GM23248 (cell line): ENCODE measurements at regions not wholly inside any gene's neighbourhood (a gene's known extent, or its start where the extent isn't known, plus 50 kb on each side); places are given as distances from the start of the nearest gene placed in this dataset.

Source experiments
- DNase-seq: peaks from one replicate; pipeline ENCODE4 v3.0.0-alpha.2; 2015
- H2AFZ ChIP-seq: fragments of 200-600 bp; sonication (generic); 2 replicates; pipeline ENCODE4 v1.6.1; 2016; ENCODE audit warnings: antibody characterized with exemption
- H3F3A ChIP-seq: fragments of 200-600 bp; sonication (generic); 2 replicates; pipeline ENCODE4 v1.6.1; 2016; ENCODE audit warnings: mild to moderate bottlenecking, antibody characterized with exemption, mixed run types; ENCODE audit not compliant: insufficient read depth
- H3K27ac ChIP-seq: fragments of 200-600 bp; sonication (generic); 2 replicates; pipeline ENCODE4 v1.5.1; 2016; ENCODE audit warnings: mild to moderate bottlenecking
- H3K27me3 ChIP-seq: fragments of 200-600 bp; sonication (generic); replicated peaks from 2 replicates; pipeline ENCODE4 v1.6.1; 2016; ENCODE audit warnings: mild to moderate bottlenecking; ENCODE audit not compliant: insufficient read depth
- H3K36me3 ChIP-seq: fragments of 200-600 bp; sonication (generic); 2 replicates; pipeline ENCODE4 v1.6.1; 2016; ENCODE audit warnings: low read depth, mild to moderate bottlenecking
- H3K4me1 ChIP-seq: fragments of 200-600 bp; sonication (generic); 2 replicates; pipeline ENCODE4 v1.6.1; 2016; ENCODE audit warnings: mild to moderate bottlenecking; ENCODE audit not compliant: insufficient read depth
- H3K4me2 ChIP-seq: fragments of 200-600 bp; sonication (generic); one replicate; pipeline ENCODE4 v1.6.1; 2016; ENCODE audit warnings: mild to moderate bottlenecking; ENCODE audit not compliant: unreplicated experiment
- H3K4me3 ChIP-seq: fragments of 200-600 bp; sonication (generic); 2 replicates; pipeline ENCODE4 v1.5.1; 2016; ENCODE audit warnings: mild to moderate bottlenecking
- H3K79me2 ChIP-seq: fragments of 200-600 bp; sonication (generic); 2 replicates; pipeline ENCODE4 v1.6.1; 2016; ENCODE audit warnings: mild to moderate bottlenecking; ENCODE audit not compliant: insufficient read depth
- H3K9ac ChIP-seq: fragments of 200-600 bp; sonication (generic); 2 replicates; pipeline ENCODE4 v1.6.1; 2016; ENCODE audit warnings: mild to moderate bottlenecking
- H3K9me2 ChIP-seq: fragments of 200-600 bp; sonication (generic); 2 replicates; pipeline ENCODE4 v1.6.1; 2016; ENCODE audit warnings: mixed run types, mild to moderate bottlenecking, moderate library complexity; ENCODE audit not compliant: insufficient read depth
- H3K9me3 ChIP-seq: fragments of 200-600 bp; sonication (generic); one replicate; pipeline ENCODE4 v1.6.1; 2017; ENCODE audit warnings: low read depth
- H4K20me1 ChIP-seq: fragments of 200-600 bp; sonication (generic); 2 replicates; pipeline ENCODE4 v1.6.0; 2016; ENCODE audit not compliant: insufficient read depth
- EZH2 ChIP-seq: fragments of 200-600 bp; sonication (generic); IDR thresholded peaks from 2 replicates; pipeline ENCODE4 v1.6.1; 2018; ENCODE audit warnings: antibody characterized with exemption, mild to moderate bottlenecking; ENCODE audit not compliant: insufficient read depth, poor library complexity, severe bottlenecking
- EZH2phosphoT487 ChIP-seq: fragments of 200-600 bp; sonication (generic); IDR thresholded peaks from 2 replicates; pipeline ENCODE4 v1.6.1; 2018; ENCODE audit warnings: antibody characterized with exemption, moderate library complexity, mild to moderate bottlenecking, low read depth; ENCODE audit not compliant: insufficient read depth
- WGBS, 2 experiments: methylation state at CpG; one replicate each; pipeline ENCODE4 v1.1.6; 2015 to 2017; ENCODE audit warnings: low lambda C conversion rate in 2 of 2, low coverage in 1 of 2; ENCODE audit errors: missing lambda C conversion rate in 2 of 2; 5-methylcytosine and 5-hydroxymethylcytosine counted together
- in situ Hi-C: fragments of 300-500 bp; cut with MboI; formaldehyde crosslinking; loops from 2 replicates; pipeline ENCODE4 v1.15.0; 2020

GRCh38 chr1:228875741-228876140 is 140.5 kb downstream of the RHOU start:
- no peaks in the 10 kb centered on the region for H3K36me3 ChIP-seq
- WGBS, 2 experiments: 64 to 68% methylated on average over 3 of the region's 3 CpGs
- in situ Hi-C loops: no loop called here
- no peak overlapping the region for H3K9ac ChIP-seq
- no peaks in the 10 kb centered on the region for H4K20me1 ChIP-seq
- no peaks in the 10 kb centered on the region for H3K9me3 ChIP-seq
- TF ChIP-seq EZH2 (no peak), EZH2phosphoT487 (no peak)
- no peaks in the 10 kb centered on the region for H3K79me2 ChIP-seq
- peaks cover 13% of the 10 kb centered on the region for H3K27me3 ChIP-seq
- no peak overlapping the region for H3K4me2 ChIP-seq
- H3K4me1 ChIP-seq: no peaks in the 10 kb centered on the region
- no peak overlapping the region for H2AFZ ChIP-seq
- no peak overlapping the region for H3K27ac ChIP-seq
- H3F3A ChIP-seq: no peaks in the 10 kb centered on the region
- H3K4me3 ChIP-seq: no peak overlapping the region
- H3K9me2 ChIP-seq: no peaks in the 10 kb centered on the region
- no peak for DNase-seq

GRCh38 chr1:228876187-228876586 is 140.9 kb downstream of the RHOU start:
- in situ Hi-C loops: no loop called here

GRCh38 chr1:228879164-228879563 is 143.9 kb downstream of the RHOU start:
- H3F3A ChIP-seq: no peaks in the 10 kb centered on the region
- peaks cover 21% of the 10 kb centered on the region for H3K27me3 ChIP-seq
- no peak overlapping the region for H3K4me3 ChIP-seq
- H3K9ac ChIP-seq: no peak overlapping the region
- H3K36me3 ChIP-seq: no peaks in the 10 kb centered on the region
- no peaks in the 10 kb centered on the region for H3K9me2 ChIP-seq
- no peak overlapping the region for H3K4me2 ChIP-seq
- no peak overlapping the region for H2AFZ ChIP-seq
- no peak for TF ChIP-seq EZH2
- no peak for TF ChIP-seq EZH2phosphoT487
- H3K4me1 ChIP-seq: no peaks in the 10 kb centered on the region
- no peak overlapping the region for H3K27ac ChIP-seq
- no peak for DNase-seq
- in situ Hi-C loops: no loop called here
- no peaks in the 10 kb centered on the region for H3K79me2 ChIP-seq
- 39 to 47% methylated on average over 2 of the region's 2 CpGs for WGBS, 2 experiments
- no peaks in the 10 kb centered on the region for H3K9me3 ChIP-seq
- no peaks in the 10 kb centered on the region for H4K20me1 ChIP-seq

More at GRCh38 chr1:228876187-228876586, 140.9 kb downstream of the RHOU start:
- Histone ChIP-seq H2AFZ (no peak overlapping the region), H3K9me2 (no peaks in the 10 kb centered on the region), H3K79me2 (no peaks in the 10 kb centered on the region), H3K36me3 (no peaks in the 10 kb centered on the region), H3F3A (no peaks in the 10 kb centered on the region), H3K27me3 (peaks cover 13% of the 10 kb centered on the region), H3K9me3 (no peaks in the 10 kb centered on the region), H3K4me3 (no peak overlapping the region), H3K27ac (no peak overlapping the region), H3K4me2 (no peak overlapping the region), H3K9ac (no peak overlapping the region), H3K4me1 (no peaks in the 10 kb centered on the region), H4K20me1 (no peaks in the 10 kb centered on the region)
- TF ChIP-seq EZH2 (no peak), EZH2phosphoT487 (no peak)
- no peak for DNase-seq
- 44 to 46% methylated on average over 4 of the region's 4 CpGs for WGBS, 2 experiments

- no peak overlapping the region for H2AFZ ChIP-seq
- WGBS, 2 experiments: 59 to 64% methylated on average over 4 of the region's 4 CpGs
- DNase-seq: no peak
These were observed 146.9 kb downstream of the RHOU start for GRCh38 chr1:228882041-228882770.

More at GRCh38 chr1:228882041-228882770, 146.9 kb downstream of the RHOU start:
- Histone ChIP-seq H3K36me3 (no peaks in the 10 kb centered on the region), H3K27ac (no peak overlapping the region), H3K9me2 (no peaks in the 10 kb centered on the region), H3K9me3 (no peaks in the 10 kb centered on the region), H4K20me1 (no peaks in the 10 kb centered on the region), H3K27me3 (peaks cover 17% of the 10 kb centered on the region; the same call in 1 of the 2 replicates), H3F3A (no peaks in the 10 kb centered on the region), H3K9ac (no peak overlapping the region), H3K4me2 (no peak overlapping the region), H3K4me1 (no peaks in the 10 kb centered on the region), H3K79me2 (no peaks in the 10 kb centered on the region), H3K4me3 (no peak overlapping the region)
- in situ Hi-C loops: no loop called here
- no peak for TF ChIP-seq EZH2
- TF ChIP-seq EZH2phosphoT487: no peak
